ENCODE measurements at regions not wholly inside any gene's neighbourhood (a gene's known extent, or its start where the extent isn't known, plus 50 kb on each side); places are given as distances from the start of the nearest gene placed in this dataset.

- DNase-seq (ENCODE audit: low read depth, low spot score) = no peak
- no peaks in the 10 kb centered on the region for H3K79me2 ChIP-seq (ENCODE audit: control insufficient read depth, insufficient read depth, low read length)
- ChIA-PET POLR2A (interaction anchor here (0.7 kb wide), 1 partner anchor 13 kb away, joined by 3 read pairs; no protein-coding TSS in a partner anchor), CTCF (interaction anchor here (1.3 kb wide), 1 partner anchor 9 kb away, joined by 3 read pairs; no protein-coding TSS in a partner anchor), RAD21 (ENCODE audit: unreplicated experiment) (no interaction called here), SMC1A (ENCODE audit: uncharacterized antibody, unreplicated experiment) (no interaction called here)
- 0% methylated on average over 3 of the region's 3 CpGs for WGBS (ENCODE audit: insufficient coverage, insufficient replicate concordance, low lambda C conversion rate, missing lambda C conversion rate)
- H3K9ac ChIP-seq (ENCODE audit: control insufficient read depth, insufficient read depth, low read length) = no peak overlapping the region
- BruUV-seq (replicated peaks) = no TSS peak
- no peak for ATAC-seq
- no peak overlapping the region for H3K4me3 ChIP-seq
- intact Hi-C loops (cut with micrococcal nuclease; ENCODE audit: unreplicated experiment) (no loop called here), in situ Hi-C loops (cut with MboI) (no loop called here)
- TF ChIP-seq DPF2 (IDR thresholded peaks at IDR 0.05) = no peak
- no peak for TF ChIP-seq ATF3 (IDR thresholded peaks at IDR 0.05; ENCODE audit: borderline replicate concordance, extremely low read depth, low read depth, low read length)
- TF ChIP-seq STAT3 (IDR thresholded peaks at IDR 0.05; ENCODE audit: low read depth, low read length) = no peak
- TF ChIP-seq HSF1 (IDR thresholded peaks at IDR 0.05; ENCODE audit: low read depth, low read length) = no peak
- no peak for TF ChIP-seq SIN3A (IDR thresholded peaks at IDR 0.05; ENCODE audit: low read depth, low read length)
- TF ChIP-seq ZNF384 (IDR thresholded peaks at IDR 0.05; ENCODE audit: borderline replicate concordance, low read depth, low read length) = no peak
- no peak for TF ChIP-seq POLR2AphosphoS5 (IDR thresholded peaks at IDR 0.05; ENCODE audit: low read length)
- TF ChIP-seq PAX5 (IDR thresholded peaks at IDR 0.05; ENCODE audit: borderline replicate concordance, low read depth, low read length) = no peak
- TF ChIP-seq RUNX3 (IDR thresholded peaks at IDR 0.05; ENCODE audit: low read length) = no peak
- TF ChIP-seq MLLT1 (IDR thresholded peaks at IDR 0.05) = no peak
- no peak for TF ChIP-seq BMI1 (IDR thresholded peaks at IDR 0.05; ENCODE audit: borderline replicate concordance)
- TF ChIP-seq E2F4 (IDR thresholded peaks at IDR 0.05; ENCODE audit: low read depth, low read length) = no peak
- no peak for TF ChIP-seq CHD2 (IDR thresholded peaks at IDR 0.05; ENCODE audit: borderline replicate concordance, low read depth, low read length)
- no peak for TF ChIP-seq BRCA1 (IDR thresholded peaks at IDR 0.05; ENCODE audit: low read depth, low read length)
- no peak for TF ChIP-seq MXI1 (IDR thresholded peaks at IDR 0.05; ENCODE audit: low read depth, low read length)
- TF ChIP-seq BCL11A (IDR thresholded peaks at IDR 0.05; ENCODE audit: low read depth, low read length) = no peak
- no peak for TF ChIP-seq BCLAF1 (IDR thresholded peaks at IDR 0.05)
- no peak for TF ChIP-seq RBBP5 (conservative IDR thresholded peaks at IDR 0.05)
- no peaks in the 10 kb centered on the region for H3K36me3 ChIP-seq (ENCODE audit: control insufficient read depth in 2 of 2, insufficient read depth in 2 of 2, low read length in 1 of 2)
- no peaks in the 10 kb centered on the region for H3K4me1 ChIP-seq (ENCODE audit: control insufficient read depth, insufficient read depth, low read length)
- H4K20me1 ChIP-seq (ENCODE audit: control insufficient read depth, insufficient read depth) = no peaks in the 10 kb centered on the region
- no peak overlapping the region for H3K27ac ChIP-seq (ENCODE audit: control insufficient read depth, insufficient read depth)
- no peak overlapping the region for H2AFZ ChIP-seq (ENCODE audit: control insufficient read depth, low read depth, low read length)
- H3K4me2 ChIP-seq (ENCODE audit: control insufficient read depth, insufficient read depth) = no peak overlapping the region
- FAIRE-seq = no peak
- H3K27me3 ChIP-seq (replicated peaks in 1 of 2; ENCODE audit: control insufficient read depth in 2 of 2, insufficient read depth in 2 of 2, low read length in 1 of 2) = no peaks in the 10 kb centered on the region
- H3K9me3 ChIP-seq (replicated peaks; ENCODE audit: control insufficient read depth, insufficient read depth, low read length) = no peaks in the 10 kb centered on the region
Measured at GRCh38 chr20:6401893-6402557, 279.2 kb upstream of the FERMT1 start.

Measured in GM12878 (cell line).